Right lobe of liver (tissue), 4 donors: ENCODE measurements at regions not wholly inside any gene's neighbourhood (a gene's known extent, or its start where the extent isn't known, plus 50 kb on each side); places are given as distances from the start of the nearest gene placed in this dataset.

Source experiments
- CTCF ChIP-seq, 4 donors: fragments of 200-600 bp in 3 of 4; fragments of 450-650 bp in 1 of 4; IDR thresholded peaks; one replicate each; pipeline versions ENCODE4 v1.5.1 to v1.8.0; 2016 to 2022; ENCODE audit warnings: antibody characterized with exemption in 4 of 4, mild to moderate bottlenecking in 2 of 4
- POLR2A ChIP-seq: fragments of 450-650 bp; IDR thresholded peaks from one replicate; pipeline ENCODE4 v1.6.1; 2017; ENCODE audit warnings: antibody characterized with exemption, mild to moderate bottlenecking
- donor health status: DM: no; HTN: no; CAD: no.
- donor health status: DM: no; HTN: no; CAD: no.
- donor health status: DM: no; HTN: yes; CAD: no.

- TF ChIP-seq POLR2A = no peak
- TF ChIP-seq CTCF (IDR thresholded peaks at IDR 0.05) = no peak
Measured at GRCh38 chr5:17769277-17769676, 135.0 kb downstream of the TAF11L14 start.
